Nephron (organoid): ENCODE measurements at regions not wholly inside any gene's neighbourhood (a gene's known extent, or its start where the extent isn't known, plus 50 kb on each side); places are given as distances from the start of the nearest gene placed in this dataset.

Experiments used
- H3K27ac Mint-ChIP-seq, 3 experiments: 2 replicates each; pipeline ENCODE4 v1.8.0; 2020; ENCODE audit warnings: mixed read lengths in 3 of 3, mild to moderate bottlenecking in 2 of 3, moderate library complexity in 1 of 3
- H3K27me3 Mint-ChIP-seq: 2 replicates; pipeline ENCODE4 v1.8.0; 2021; ENCODE audit warnings: low read depth, mild to moderate bottlenecking, moderate library complexity, mixed read lengths
- H3K36me3 Mint-ChIP-seq: 2 replicates; pipeline ENCODE4 v1.8.0; 2020; ENCODE audit warnings: low read depth, mixed read lengths
- H3K4me1 Mint-ChIP-seq: 2 replicates; pipeline ENCODE4 v1.8.0; 2020; ENCODE audit warnings: mixed read lengths
- H3K4me3 Mint-ChIP-seq, 3 experiments: 2 replicates each; pipeline ENCODE4 v1.8.0; 2020; ENCODE audit warnings: mild to moderate bottlenecking in 3 of 3, mixed read lengths in 3 of 3, moderate library complexity in 2 of 3
- H3K9me3 Mint-ChIP-seq: 2 replicates; pipeline ENCODE4 v1.8.0; 2020; ENCODE audit warnings: mixed read lengths
- TF ChIP-seq, protein P1 (sequence below), 3 experiments: fragments of 200-600 bp; sonication (generic); IDR thresholded peaks; one replicate each; pipeline ENCODE4 v1.5.0; 2021; ENCODE audit warnings: antibody characterized with exemption in 3 of 3; ENCODE audit not compliant: unreplicated experiment in 3 of 3

DNA sequence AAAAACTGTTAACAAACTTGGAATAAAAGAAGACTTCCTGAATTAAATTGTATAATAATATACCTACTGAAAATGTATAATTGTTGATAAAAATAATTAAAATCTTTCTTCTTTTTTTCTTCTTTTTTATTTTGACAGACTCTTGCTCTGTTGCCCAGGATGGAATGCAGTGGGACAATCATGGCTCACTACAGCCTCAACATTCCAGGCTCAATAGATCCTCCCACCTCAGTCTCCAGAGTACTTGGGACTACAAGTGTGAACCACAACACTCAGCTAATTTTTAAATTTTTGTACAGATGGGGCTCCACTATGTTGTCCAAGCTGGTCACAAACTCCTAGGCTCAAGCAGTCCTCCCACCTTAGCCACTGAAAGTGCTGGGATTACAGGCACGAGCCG lies 1063.8 kb upstream of the CNTN5 start:
- Mint-ChIP-seq H3K9me3 (no peaks in the 10 kb centered on the region), H3K4me1 (no peaks in the 10 kb centered on the region), H3K4me3 (no peak overlapping the region), H3K36me3 (no peaks in the 10 kb centered on the region), H3K27ac (no peak overlapping the region), H3K27me3 (no peaks in the 10 kb centered on the region)
- TF ChIP-seq, protein P1, sequence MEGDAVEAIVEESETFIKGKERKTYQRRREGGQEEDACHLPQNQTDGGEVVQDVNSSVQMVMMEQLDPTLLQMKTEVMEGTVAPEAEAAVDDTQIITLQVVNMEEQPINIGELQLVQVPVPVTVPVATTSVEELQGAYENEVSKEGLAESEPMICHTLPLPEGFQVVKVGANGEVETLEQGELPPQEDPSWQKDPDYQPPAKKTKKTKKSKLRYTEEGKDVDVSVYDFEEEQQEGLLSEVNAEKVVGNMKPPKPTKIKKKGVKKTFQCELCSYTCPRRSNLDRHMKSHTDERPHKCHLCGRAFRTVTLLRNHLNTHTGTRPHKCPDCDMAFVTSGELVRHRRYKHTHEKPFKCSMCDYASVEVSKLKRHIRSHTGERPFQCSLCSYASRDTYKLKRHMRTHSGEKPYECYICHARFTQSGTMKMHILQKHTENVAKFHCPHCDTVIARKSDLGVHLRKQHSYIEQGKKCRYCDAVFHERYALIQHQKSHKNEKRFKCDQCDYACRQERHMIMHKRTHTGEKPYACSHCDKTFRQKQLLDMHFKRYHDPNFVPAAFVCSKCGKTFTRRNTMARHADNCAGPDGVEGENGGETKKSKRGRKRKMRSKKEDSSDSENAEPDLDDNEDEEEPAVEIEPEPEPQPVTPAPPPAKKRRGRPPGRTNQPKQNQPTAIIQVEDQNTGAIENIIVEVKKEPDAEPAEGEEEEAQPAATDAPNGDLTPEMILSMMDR (IDR thresholded peaks at IDR 0.05; ENCODE audit: unreplicated experiment in 3 of 3) = no peak

DNA sequence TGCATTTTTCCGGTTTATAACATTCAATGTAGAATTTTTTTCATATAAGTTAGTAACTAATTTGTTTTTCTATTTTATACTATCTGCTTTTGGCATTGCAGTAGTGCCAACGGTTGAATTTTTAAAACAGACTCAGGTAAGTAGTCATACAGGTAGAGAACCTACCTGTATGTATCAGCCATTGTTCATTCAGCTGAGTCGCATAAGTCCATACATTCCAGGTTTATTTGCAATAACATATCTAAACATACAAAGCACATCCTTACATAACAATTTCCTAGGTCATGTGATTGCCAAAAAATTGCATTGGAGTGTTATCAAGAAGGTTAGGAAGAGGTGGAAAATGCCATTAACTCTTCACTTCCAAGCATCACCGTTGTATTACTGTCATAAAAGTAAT lies 1059.3 kb upstream of the CNTN5 start:
- no peaks in the 10 kb centered on the region for H3K9me3 Mint-ChIP-seq
- no peak overlapping the region for H3K4me3 Mint-ChIP-seq
- H3K4me1 Mint-ChIP-seq = no peaks in the 10 kb centered on the region
- no peaks in the 10 kb centered on the region for H3K27me3 Mint-ChIP-seq
- no peak overlapping the region for H3K27ac Mint-ChIP-seq
- H3K36me3 Mint-ChIP-seq = no peaks in the 10 kb centered on the region
- TF ChIP-seq, protein P1 (IDR thresholded peaks at IDR 0.05; ENCODE audit: unreplicated experiment in 3 of 3) = no peak

DNA sequence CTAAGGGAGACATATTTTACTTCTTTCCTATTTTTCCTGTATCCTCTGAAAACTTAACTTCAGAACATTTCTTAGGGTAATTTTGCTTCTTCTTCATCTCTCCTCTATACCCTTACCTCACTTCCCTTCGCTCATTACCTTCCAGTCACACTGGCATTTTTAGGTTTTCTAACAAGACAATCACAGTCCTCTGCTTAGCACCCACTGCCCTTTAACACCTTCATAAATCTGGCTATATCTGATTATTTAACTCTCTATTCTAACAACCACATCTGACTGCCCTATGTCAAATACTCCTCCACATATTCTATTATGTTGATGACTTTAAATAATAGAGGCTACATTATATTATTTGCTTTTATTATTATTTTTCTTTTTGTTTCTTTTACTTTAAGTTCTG lies 1058.0 kb upstream of the CNTN5 start:
- no peaks in the 10 kb centered on the region for H3K36me3 Mint-ChIP-seq
- no peak overlapping the region for H3K27ac Mint-ChIP-seq
- H3K9me3 Mint-ChIP-seq = no peaks in the 10 kb centered on the region
- no peaks in the 10 kb centered on the region for H3K4me1 Mint-ChIP-seq
- no peak overlapping the region for H3K4me3 Mint-ChIP-seq
- TF ChIP-seq, protein P1 (IDR thresholded peaks at IDR 0.05; ENCODE audit: unreplicated experiment in 3 of 3) = no peak
- no peaks in the 10 kb centered on the region for H3K27me3 Mint-ChIP-seq

DNA sequence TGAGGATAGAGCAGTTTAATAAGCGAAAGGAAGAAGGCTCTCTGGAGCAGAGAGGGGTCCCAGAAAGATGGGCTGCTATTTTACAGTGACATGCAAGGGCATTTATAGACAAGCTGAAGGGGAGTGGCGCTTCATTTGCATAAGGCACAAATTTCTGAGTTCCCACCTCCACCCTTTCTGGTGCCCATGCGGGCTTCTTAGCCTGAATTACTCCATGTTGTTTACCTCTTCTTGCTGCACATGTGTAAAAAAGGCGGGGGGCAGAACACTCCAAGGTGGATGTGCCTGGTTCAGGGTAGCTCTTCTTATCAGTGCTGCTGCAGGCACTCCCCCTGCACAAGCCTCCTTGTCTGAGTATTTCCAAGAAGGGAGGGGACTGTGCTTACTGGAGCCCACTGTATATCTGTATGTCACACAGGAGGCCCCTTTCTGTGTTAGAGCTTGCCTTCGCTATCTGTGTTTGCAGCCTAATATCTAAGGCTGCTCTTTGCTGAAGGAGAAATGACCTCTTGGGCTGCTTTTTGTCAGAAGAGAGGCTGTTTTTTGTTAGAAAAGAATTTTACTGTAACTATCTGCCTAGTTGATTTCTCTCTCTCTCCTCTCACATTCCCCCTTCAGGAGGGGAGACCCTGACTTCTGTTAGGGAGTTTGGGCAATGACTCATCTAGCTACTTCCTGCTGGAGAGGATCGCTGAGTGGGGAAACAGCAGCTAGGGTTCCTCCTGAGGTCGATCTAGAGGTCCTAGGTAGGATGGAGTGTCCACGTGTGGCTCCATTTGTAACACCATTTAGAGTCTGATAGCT lies 1057.0 kb upstream of the CNTN5 start:
- Mint-ChIP-seq H3K36me3 (no peaks in the 10 kb centered on the region), H3K4me3 (no peak overlapping the region), H3K9me3 (no peaks in the 10 kb centered on the region), H3K27me3 (no peaks in the 10 kb centered on the region), H3K27ac (no peak overlapping the region), H3K4me1 (no peaks in the 10 kb centered on the region)
- TF ChIP-seq, protein P1 (IDR thresholded peaks at IDR 0.05; ENCODE audit: unreplicated experiment in 3 of 3) = no peak

DNA sequence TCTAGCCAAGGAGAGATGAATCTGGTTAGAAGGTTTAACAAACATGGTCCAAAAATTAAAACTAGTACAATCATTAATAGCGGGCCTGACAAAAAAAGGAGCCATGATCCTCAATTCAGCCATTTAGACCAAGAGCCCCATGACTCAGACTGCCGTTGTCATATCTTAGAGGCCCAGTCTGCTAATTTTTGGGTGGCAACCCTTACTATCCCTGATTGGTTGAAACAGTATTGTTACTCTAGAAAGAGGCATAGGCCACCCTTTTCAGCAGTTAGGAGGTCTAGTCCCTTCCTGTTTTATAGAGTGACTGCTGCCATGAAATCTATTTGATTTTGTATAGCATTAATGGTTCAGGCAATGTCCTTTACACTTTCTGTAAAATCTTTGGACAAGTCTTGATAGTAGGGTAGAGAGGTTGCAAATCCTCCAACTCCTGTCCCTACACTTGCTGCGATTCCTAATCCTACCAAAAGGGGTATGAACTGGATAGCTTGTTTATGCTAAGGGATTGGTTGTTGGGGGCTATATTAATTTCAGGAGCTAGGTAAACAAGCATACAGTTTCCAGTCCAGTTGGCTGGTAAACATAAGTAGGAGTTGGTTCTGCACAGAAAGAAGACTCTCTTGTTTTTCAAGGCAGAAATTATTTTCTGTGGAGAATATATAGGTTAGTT lies 1056.3 kb upstream of the CNTN5 start:
- Mint-ChIP-seq H3K4me3 (no peak overlapping the region), H3K9me3 (no peaks in the 10 kb centered on the region), H3K36me3 (no peaks in the 10 kb centered on the region), H3K27me3 (no peaks in the 10 kb centered on the region), H3K4me1 (no peaks in the 10 kb centered on the region), H3K27ac (no peak overlapping the region)
- TF ChIP-seq, protein P1 (IDR thresholded peaks at IDR 0.05; ENCODE audit: unreplicated experiment in 3 of 3) = no peak
